ENCODE measurements at regions not wholly inside any gene's neighbourhood (a gene's known extent, or its start where the extent isn't known, plus 50 kb on each side); places are given as distances from the start of the nearest gene placed in this dataset.

DNA sequence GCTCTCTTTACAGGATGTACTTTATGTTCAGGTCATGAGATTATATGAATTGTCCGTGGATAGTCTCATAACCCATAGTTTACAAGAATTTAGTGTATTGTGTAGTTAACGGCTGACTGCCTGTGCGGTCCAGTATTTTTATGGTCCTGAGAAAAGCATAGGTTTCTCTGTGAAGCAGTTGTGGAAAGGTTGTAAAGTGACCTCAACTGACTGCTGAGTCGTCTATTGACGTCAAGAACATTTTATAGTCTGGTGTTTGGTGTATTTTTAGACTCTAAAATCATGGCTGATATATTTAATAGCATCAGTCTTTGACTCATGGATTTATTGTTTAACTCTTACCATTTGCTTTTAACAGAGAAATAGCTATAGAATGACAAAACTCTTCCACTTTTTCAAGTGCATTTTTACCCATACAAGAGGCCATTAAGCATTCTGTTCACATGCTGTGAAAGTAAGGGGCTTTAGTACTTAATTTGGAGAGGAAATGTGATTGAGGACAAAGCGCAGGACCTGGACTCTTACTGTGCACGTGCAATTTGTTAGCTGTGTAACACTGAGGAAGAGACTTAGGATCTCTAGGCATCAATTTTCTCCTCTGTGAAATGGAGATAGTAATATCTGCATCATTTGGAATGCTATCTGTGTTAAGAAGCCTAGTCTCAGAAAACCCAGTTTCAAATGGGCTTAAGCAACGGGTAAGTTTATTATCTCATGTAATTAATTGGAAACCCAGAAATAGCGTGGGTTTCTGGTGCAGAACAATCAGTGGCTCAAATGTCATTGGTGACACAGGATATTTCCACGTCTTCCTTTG is 240.8 kb downstream of the NFKBIZ start:
- TF ChIP-seq, protein P1, sequence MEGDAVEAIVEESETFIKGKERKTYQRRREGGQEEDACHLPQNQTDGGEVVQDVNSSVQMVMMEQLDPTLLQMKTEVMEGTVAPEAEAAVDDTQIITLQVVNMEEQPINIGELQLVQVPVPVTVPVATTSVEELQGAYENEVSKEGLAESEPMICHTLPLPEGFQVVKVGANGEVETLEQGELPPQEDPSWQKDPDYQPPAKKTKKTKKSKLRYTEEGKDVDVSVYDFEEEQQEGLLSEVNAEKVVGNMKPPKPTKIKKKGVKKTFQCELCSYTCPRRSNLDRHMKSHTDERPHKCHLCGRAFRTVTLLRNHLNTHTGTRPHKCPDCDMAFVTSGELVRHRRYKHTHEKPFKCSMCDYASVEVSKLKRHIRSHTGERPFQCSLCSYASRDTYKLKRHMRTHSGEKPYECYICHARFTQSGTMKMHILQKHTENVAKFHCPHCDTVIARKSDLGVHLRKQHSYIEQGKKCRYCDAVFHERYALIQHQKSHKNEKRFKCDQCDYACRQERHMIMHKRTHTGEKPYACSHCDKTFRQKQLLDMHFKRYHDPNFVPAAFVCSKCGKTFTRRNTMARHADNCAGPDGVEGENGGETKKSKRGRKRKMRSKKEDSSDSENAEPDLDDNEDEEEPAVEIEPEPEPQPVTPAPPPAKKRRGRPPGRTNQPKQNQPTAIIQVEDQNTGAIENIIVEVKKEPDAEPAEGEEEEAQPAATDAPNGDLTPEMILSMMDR (IDR thresholded peaks at IDR 0.05; ENCODE audit: low read depth, low read length, missing input control), result no peak
- no peak for TF ChIP-seq MAX (IDR thresholded peaks at IDR 0.05)
- no peak for TF ChIP-seq JUND (IDR thresholded peaks at IDR 0.05)
- TF ChIP-seq, protein P2, sequence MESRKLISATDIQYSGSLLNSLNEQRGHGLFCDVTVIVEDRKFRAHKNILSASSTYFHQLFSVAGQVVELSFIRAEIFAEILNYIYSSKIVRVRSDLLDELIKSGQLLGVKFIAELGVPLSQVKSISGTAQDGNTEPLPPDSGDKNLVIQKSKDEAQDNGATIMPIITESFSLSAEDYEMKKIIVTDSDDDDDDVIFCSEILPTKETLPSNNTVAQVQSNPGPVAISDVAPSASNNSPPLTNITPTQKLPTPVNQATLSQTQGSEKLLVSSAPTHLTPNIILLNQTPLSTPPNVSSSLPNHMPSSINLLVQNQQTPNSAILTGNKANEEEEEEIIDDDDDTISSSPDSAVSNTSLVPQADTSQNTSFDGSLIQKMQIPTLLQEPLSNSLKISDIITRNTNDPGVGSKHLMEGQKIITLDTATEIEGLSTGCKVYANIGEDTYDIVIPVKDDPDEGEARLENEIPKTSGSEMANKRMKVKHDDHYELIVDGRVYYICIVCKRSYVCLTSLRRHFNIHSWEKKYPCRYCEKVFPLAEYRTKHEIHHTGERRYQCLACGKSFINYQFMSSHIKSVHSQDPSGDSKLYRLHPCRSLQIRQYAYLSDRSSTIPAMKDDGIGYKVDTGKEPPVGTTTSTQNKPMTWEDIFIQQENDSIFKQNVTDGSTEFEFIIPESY (IDR thresholded peaks at IDR 0.05), result no peak
- TF ChIP-seq REST (IDR thresholded peaks at IDR 0.05), result no peak
- no peak for TF ChIP-seq HNF4A (conservative IDR thresholded peaks at IDR 0.05)
- TF ChIP-seq YY1 (IDR thresholded peaks at IDR 0.05), result no peak
- TF ChIP-seq TAF1 (conservative IDR thresholded peaks at IDR 0.05), result no peak
- no peak for TF ChIP-seq NR2F2 (IDR thresholded peaks at IDR 0.05)
- TF ChIP-seq SP1 (IDR thresholded peaks at IDR 0.05), result no peak
- TF ChIP-seq, protein P3, sequence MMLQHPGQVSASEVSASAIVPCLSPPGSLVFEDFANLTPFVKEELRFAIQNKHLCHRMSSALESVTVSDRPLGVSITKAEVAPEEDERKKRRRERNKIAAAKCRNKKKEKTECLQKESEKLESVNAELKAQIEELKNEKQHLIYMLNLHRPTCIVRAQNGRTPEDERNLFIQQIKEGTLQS (IDR thresholded peaks at IDR 0.05), result no peak
